ENCODE measurements at regions not wholly inside any gene's neighbourhood (a gene's known extent, or its start where the extent isn't known, plus 50 kb on each side); places are given as distances from the start of the nearest gene placed in this dataset.
"Not testable (repeated sequence)": the region's sequence is repeated elsewhere in the genome, so short reads cannot be mapped to it uniquely, and the experiment has no call there.

- H3K36me3 Mint-ChIP-seq, result no peaks in the 10 kb centered on the region
- DNase-seq (no peak), ATAC-seq (no peak)
- no peak overlapping the region for H3K27ac Mint-ChIP-seq
- no peaks in the 10 kb centered on the region for H3K27me3 Mint-ChIP-seq
- no peaks in the 10 kb centered on the region for H3K9me3 Mint-ChIP-seq (ENCODE audit: low read depth)
- H3K4me1 Mint-ChIP-seq, result no peaks in the 10 kb centered on the region
- CTCF ChIA-PET, result no interaction called here
- H3K4me3 Mint-ChIP-seq, result no peak overlapping the region
Observed at GRCh38 chr12:111251058-111251730, 117.7 kb downstream of the PHETA1 start.

GRCh38 chr12:111250251-111250881 lies 118.5 kb downstream of the PHETA1 start:
- no peaks in the 10 kb centered on the region for H3K9me3 Mint-ChIP-seq (ENCODE audit: low read depth)
- no peaks in the 10 kb centered on the region for H3K4me1 Mint-ChIP-seq
- no peak overlapping the region for H3K4me3 Mint-ChIP-seq
- no peak for ATAC-seq
- peaks cover 3% of the 10 kb centered on the region for H3K27me3 Mint-ChIP-seq
- H3K27ac Mint-ChIP-seq, result no peak overlapping the region
- CTCF ChIA-PET, result no interaction called here
- no peak for DNase-seq
- H3K36me3 Mint-ChIP-seq, result no peaks in the 10 kb centered on the region

GRCh38 chr12:111249757-111250156 lies 119.1 kb downstream of the PHETA1 start:
- DNase-seq, result no peak
- Mint-ChIP-seq H3K4me3 (no peak overlapping the region), H3K4me1 (no peaks in the 10 kb centered on the region), H3K9me3 (ENCODE audit: low read depth) (no peaks in the 10 kb centered on the region), H3K27me3 (peaks cover 3% of the 10 kb centered on the region), H3K27ac (no peak overlapping the region), H3K36me3 (no peaks in the 10 kb centered on the region)
- no peak for ATAC-seq
- CTCF ChIA-PET, result no interaction called here

GRCh38 chr12:111249018-111249370 lies 119.9 kb downstream of the PHETA1 start:
- DNase-seq (no peak), ATAC-seq (no peak)
- no peaks in the 10 kb centered on the region for H3K9me3 Mint-ChIP-seq (ENCODE audit: low read depth)
- no peaks in the 10 kb centered on the region for H3K36me3 Mint-ChIP-seq
- no peak overlapping the region for H3K27ac Mint-ChIP-seq
- H3K4me1 Mint-ChIP-seq, result no peaks in the 10 kb centered on the region
- peaks cover 3% of the 10 kb centered on the region for H3K27me3 Mint-ChIP-seq
- no peak overlapping the region for H3K4me3 Mint-ChIP-seq
- CTCF ChIA-PET, result interaction anchor here (0.6 kb wide), 1 partner anchor 261 kb away, joined by 3 read pairs; no protein-coding TSS in a partner anchor

- CTCF ChIA-PET, result interaction anchor here (0.6 kb wide), 1 partner anchor 261 kb away, joined by 3 read pairs; no protein-coding TSS in a partner anchor
- Mint-ChIP-seq H3K9me3 (ENCODE audit: low read depth) (no peaks in the 10 kb centered on the region), H3K4me1 (no peaks in the 10 kb centered on the region), H3K27me3 (peaks cover 3% of the 10 kb centered on the region), H3K4me3 (no peak overlapping the region), H3K36me3 (no peaks in the 10 kb centered on the region), H3K27ac (no peak overlapping the region)
- no peak for ATAC-seq
- DNase-seq, result no peak
Observed at GRCh38 chr12:111248236-111249017, 120.5 kb downstream of the PHETA1 start.

- Mint-ChIP-seq H3K9me3 (ENCODE audit: low read depth) (no peaks in the 10 kb centered on the region), H3K27me3 (peaks cover 3% of the 10 kb centered on the region), H3K36me3 (no peaks in the 10 kb centered on the region), H3K4me1 (no peaks in the 10 kb centered on the region), H3K27ac (no peak overlapping the region), H3K4me3 (no peak overlapping the region)
- CTCF ChIA-PET, result no interaction called here
- no peak for ATAC-seq
- DNase-seq, result no peak
Observed at GRCh38 chr12:111247083-111247783, 121.7 kb downstream of the PHETA1 start.

GRCh38 chr12:111246477-111247011 lies 122.4 kb downstream of the PHETA1 start:
- H3K27ac Mint-ChIP-seq, result no peak overlapping the region
- no peaks in the 10 kb centered on the region for H3K4me1 Mint-ChIP-seq
- CTCF ChIA-PET, result no interaction called here
- DNase-seq (no peak), ATAC-seq (no peak)
- peaks cover 5% of the 10 kb centered on the region for H3K27me3 Mint-ChIP-seq
- no peaks in the 10 kb centered on the region for H3K36me3 Mint-ChIP-seq
- no peak overlapping the region for H3K4me3 Mint-ChIP-seq
- H3K9me3 Mint-ChIP-seq (ENCODE audit: low read depth), result no peaks in the 10 kb centered on the region

- Mint-ChIP-seq H3K4me3 (no peak overlapping the region), H3K4me1 (no peaks in the 10 kb centered on the region), H3K9me3 (ENCODE audit: low read depth) (no peaks in the 10 kb centered on the region), H3K27ac (no peak overlapping the region), H3K36me3 (no peaks in the 10 kb centered on the region), H3K27me3 (peaks cover 5% of the 10 kb centered on the region)
- ATAC-seq (no peak), DNase-seq (no peak)
- CTCF ChIA-PET, result no interaction called here
Observed at GRCh38 chr12:111245701-111246476, 123.0 kb downstream of the PHETA1 start.

GRCh38 chr12:111244673-111245072 lies 124.2 kb downstream of the PHETA1 start:
- ATAC-seq, result no peak
- no peaks in the 10 kb centered on the region for H3K9me3 Mint-ChIP-seq (ENCODE audit: low read depth)
- CTCF ChIA-PET, result interaction anchor here (1.4 kb wide), 1 partner anchor 70 kb away, joined by 3 read pairs; no protein-coding TSS in a partner anchor
- DNase-seq, result no peak
- no peaks in the 10 kb centered on the region for H3K4me1 Mint-ChIP-seq
- no peak overlapping the region for H3K4me3 Mint-ChIP-seq
- peaks cover 5% of the 10 kb centered on the region for H3K27me3 Mint-ChIP-seq
- H3K36me3 Mint-ChIP-seq, result no peaks in the 10 kb centered on the region
- no peak overlapping the region for H3K27ac Mint-ChIP-seq

- H3K36me3 Mint-ChIP-seq; H3K4me3 Mint-ChIP-seq; H3K9me3 Mint-ChIP-seq (ENCODE audit: low read depth); CTCF ChIA-PET; DNase-seq; H3K27me3 Mint-ChIP-seq; ATAC-seq; H3K27ac Mint-ChIP-seq; H3K4me1 Mint-ChIP-seq: not testable (repeated sequence)
Observed at GRCh38 chr12:111242817-111243216, 126.1 kb downstream of the PHETA1 start.

GRCh38 chr12:111242184-111242583 lies 126.7 kb downstream of the PHETA1 start:
- Mint-ChIP-seq H3K4me3 (no peak overlapping the region), H3K27ac (no peak overlapping the region), H3K36me3 (no peaks in the 10 kb centered on the region), H3K4me1 (no peaks in the 10 kb centered on the region), H3K27me3 (peaks cover 5% of the 10 kb centered on the region), H3K9me3 (ENCODE audit: low read depth) (no peaks in the 10 kb centered on the region)
- no peak for DNase-seq
- no peak for ATAC-seq
- CTCF ChIA-PET, result no interaction called here

- Mint-ChIP-seq H3K36me3 (no peaks in the 10 kb centered on the region), H3K27me3 (peaks cover 2% of the 10 kb centered on the region), H3K4me3 (no peak overlapping the region), H3K4me1 (no peaks in the 10 kb centered on the region), H3K9me3 (ENCODE audit: low read depth) (no peaks in the 10 kb centered on the region), H3K27ac (no peak overlapping the region)
- CTCF ChIA-PET, result no interaction called here
- ATAC-seq, result no peak
- DNase-seq, result no peak
Observed at GRCh38 chr12:111240374-111240773, 128.5 kb downstream of the PHETA1 start.

GRCh38 chr12:111239235-111239634 lies 129.7 kb downstream of the PHETA1 start:
- Mint-ChIP-seq H3K27me3 (peaks cover 2% of the 10 kb centered on the region), H3K4me1 (no peaks in the 10 kb centered on the region), H3K36me3 (no peaks in the 10 kb centered on the region), H3K9me3 (ENCODE audit: low read depth) (no peaks in the 10 kb centered on the region), H3K27ac (no peak overlapping the region), H3K4me3 (no peak overlapping the region)
- no peak for ATAC-seq
- DNase-seq, result no peak
- CTCF ChIA-PET, result no interaction called here
